ENCODE measurements at regions not wholly inside any gene's neighbourhood (a gene's known extent, or its start where the extent isn't known, plus 50 kb on each side); places are given as distances from the start of the nearest gene placed in this dataset.

DNA sequence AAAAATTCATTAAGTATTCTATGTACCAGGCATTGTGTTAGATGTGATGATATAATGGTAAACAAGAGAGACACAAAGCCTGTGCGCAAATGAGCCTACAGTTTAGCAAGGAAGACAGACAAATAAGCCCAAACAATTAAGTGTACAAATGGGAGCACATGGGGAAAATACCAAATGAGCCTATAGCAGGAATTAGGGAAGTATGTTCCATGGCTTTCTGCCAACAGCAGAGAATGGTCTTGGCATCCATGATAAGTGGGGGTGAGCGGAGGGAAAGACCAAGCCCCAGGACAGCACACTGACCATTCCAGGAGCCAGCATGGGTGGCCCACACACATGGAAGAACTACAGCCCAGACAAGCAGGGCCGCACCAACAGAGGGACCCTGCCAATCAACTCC is 369.7 kb downstream of the DEPDC1B start:
- TF ChIP-seq, protein P1, sequence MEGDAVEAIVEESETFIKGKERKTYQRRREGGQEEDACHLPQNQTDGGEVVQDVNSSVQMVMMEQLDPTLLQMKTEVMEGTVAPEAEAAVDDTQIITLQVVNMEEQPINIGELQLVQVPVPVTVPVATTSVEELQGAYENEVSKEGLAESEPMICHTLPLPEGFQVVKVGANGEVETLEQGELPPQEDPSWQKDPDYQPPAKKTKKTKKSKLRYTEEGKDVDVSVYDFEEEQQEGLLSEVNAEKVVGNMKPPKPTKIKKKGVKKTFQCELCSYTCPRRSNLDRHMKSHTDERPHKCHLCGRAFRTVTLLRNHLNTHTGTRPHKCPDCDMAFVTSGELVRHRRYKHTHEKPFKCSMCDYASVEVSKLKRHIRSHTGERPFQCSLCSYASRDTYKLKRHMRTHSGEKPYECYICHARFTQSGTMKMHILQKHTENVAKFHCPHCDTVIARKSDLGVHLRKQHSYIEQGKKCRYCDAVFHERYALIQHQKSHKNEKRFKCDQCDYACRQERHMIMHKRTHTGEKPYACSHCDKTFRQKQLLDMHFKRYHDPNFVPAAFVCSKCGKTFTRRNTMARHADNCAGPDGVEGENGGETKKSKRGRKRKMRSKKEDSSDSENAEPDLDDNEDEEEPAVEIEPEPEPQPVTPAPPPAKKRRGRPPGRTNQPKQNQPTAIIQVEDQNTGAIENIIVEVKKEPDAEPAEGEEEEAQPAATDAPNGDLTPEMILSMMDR (IDR thresholded peaks at IDR 0.05), result no peak
- TF ChIP-seq POLR2AphosphoS5 (IDR thresholded peaks at IDR 0.05; ENCODE audit: insufficient read depth in 1 of 2, low read depth in 1 of 2), result no peak
